Mammary epithelial cell (primary cell): ENCODE measurements at regions not wholly inside any gene's neighbourhood (a gene's known extent, or its start where the extent isn't known, plus 50 kb on each side); places are given as distances from the start of the nearest gene placed in this dataset.

Experiments used
- EZH2 ChIP-seq: IDR thresholded peaks from 2 replicates; pipeline ENCODE4 v1.6.1; 2012; ENCODE audit warnings: low read length, inconsistent platforms, borderline replicate concordance
- TF ChIP-seq, protein P1 (sequence below), 2 donors: IDR thresholded peaks in 1 of 2; conservative IDR thresholded peaks in 1 of 2; 2 replicates each; pipeline ENCODE4 v1.5.1; 2011 to 2012; ENCODE audit warnings: inconsistent platforms in 2 of 2, low read length in 2 of 2, mild to moderate bottlenecking in 2 of 2, control low read depth in 1 of 2, low read depth in 1 of 2; ENCODE audit not compliant: insufficient read depth in 1 of 2; ENCODE audit errors: extremely low read depth in 1 of 2

GRCh38 chr2:84187258-84187657 is 271.8 kb downstream of the SUCLG1 start:
- no peak for TF ChIP-seq EZH2
- TF ChIP-seq, protein P1, sequence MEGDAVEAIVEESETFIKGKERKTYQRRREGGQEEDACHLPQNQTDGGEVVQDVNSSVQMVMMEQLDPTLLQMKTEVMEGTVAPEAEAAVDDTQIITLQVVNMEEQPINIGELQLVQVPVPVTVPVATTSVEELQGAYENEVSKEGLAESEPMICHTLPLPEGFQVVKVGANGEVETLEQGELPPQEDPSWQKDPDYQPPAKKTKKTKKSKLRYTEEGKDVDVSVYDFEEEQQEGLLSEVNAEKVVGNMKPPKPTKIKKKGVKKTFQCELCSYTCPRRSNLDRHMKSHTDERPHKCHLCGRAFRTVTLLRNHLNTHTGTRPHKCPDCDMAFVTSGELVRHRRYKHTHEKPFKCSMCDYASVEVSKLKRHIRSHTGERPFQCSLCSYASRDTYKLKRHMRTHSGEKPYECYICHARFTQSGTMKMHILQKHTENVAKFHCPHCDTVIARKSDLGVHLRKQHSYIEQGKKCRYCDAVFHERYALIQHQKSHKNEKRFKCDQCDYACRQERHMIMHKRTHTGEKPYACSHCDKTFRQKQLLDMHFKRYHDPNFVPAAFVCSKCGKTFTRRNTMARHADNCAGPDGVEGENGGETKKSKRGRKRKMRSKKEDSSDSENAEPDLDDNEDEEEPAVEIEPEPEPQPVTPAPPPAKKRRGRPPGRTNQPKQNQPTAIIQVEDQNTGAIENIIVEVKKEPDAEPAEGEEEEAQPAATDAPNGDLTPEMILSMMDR (conservative IDR thresholded peaks at IDR 0.05 in 1 of 2, IDR thresholded peaks at IDR 0.05 in 1 of 2; ENCODE audit: extremely low read depth in 1 of 2, insufficient read depth in 1 of 2, low read depth in 1 of 2, low read length in 2 of 2): no peak
